Naive thymus-derived CD8-positive, alpha-beta T cell (primary cell): ENCODE measurements at regions not wholly inside any gene's neighbourhood (a gene's known extent, or its start where the extent isn't known, plus 50 kb on each side); places are given as distances from the start of the nearest gene placed in this dataset.

ENCODE experiments used
- ATAC-seq, 2 donors: fragments of 150-1000 bp; cut with Tn5 transposase in 1 of 2; sonication (Bioruptor Pico), chemical (Tn5 transposase) in 1 of 2; 1 replicate in 1 of 2; 2 replicates in 1 of 2; pipeline ENCODE4 v1.10.0; 2021; ENCODE audit warnings: mild to moderate bottlenecking in 2 of 2, moderate library complexity in 2 of 2
- POLR2A ChIA-PET: fragments of 350-600 bp; sonication (Branson Sonifier 250); formaldehyde crosslinking; loops from one replicate; lab custom pipeline; 2021; ENCODE audit warnings: antibody characterized with exemption; lab: Charles Lee
- DNase-seq, 10 donors: peaks; one replicate each; pipeline versions ENCODE4 v3.0.0 to v3.0.0-alpha.2; 2020 to 2022
- H3K27ac Mint-ChIP-seq, 10 donors: one replicate each; pipeline ENCODE4 v1.8.0; 2020 to 2022; ENCODE audit warnings: mild to moderate bottlenecking in 10 of 10, mixed read lengths in 10 of 10, moderate library complexity in 4 of 10, inconsistent platforms in 1 of 10
- H3K27me3 Mint-ChIP-seq, 5 donors: one replicate each; pipeline ENCODE4 v1.8.0; 2021 to 2022; ENCODE audit warnings: mixed read lengths in 5 of 5
- H3K36me3 Mint-ChIP-seq, 3 donors: one replicate each; pipeline ENCODE4 v1.8.0; 2020 to 2022; ENCODE audit warnings: mixed read lengths in 3 of 3, mild to moderate bottlenecking in 2 of 3, inconsistent platforms in 1 of 3
- H3K4me1 Mint-ChIP-seq, 4 donors: one replicate each; pipeline ENCODE4 v1.8.0; 2021 to 2022; ENCODE audit warnings: mixed read lengths in 4 of 4
- H3K4me3 Mint-ChIP-seq, 10 donors: one replicate each; pipeline ENCODE4 v1.8.0; 2020 to 2022; ENCODE audit warnings: mild to moderate bottlenecking in 10 of 10, mixed read lengths in 10 of 10, moderate library complexity in 6 of 10, inconsistent platforms in 1 of 10
- H3K9me3 Mint-ChIP-seq, 9 donors: one replicate each; pipeline ENCODE4 v1.8.0; 2020 to 2022; ENCODE audit warnings: mixed read lengths in 9 of 9, mild to moderate bottlenecking in 3 of 9, inconsistent platforms in 1 of 9, moderate library complexity in 1 of 9

DNA sequence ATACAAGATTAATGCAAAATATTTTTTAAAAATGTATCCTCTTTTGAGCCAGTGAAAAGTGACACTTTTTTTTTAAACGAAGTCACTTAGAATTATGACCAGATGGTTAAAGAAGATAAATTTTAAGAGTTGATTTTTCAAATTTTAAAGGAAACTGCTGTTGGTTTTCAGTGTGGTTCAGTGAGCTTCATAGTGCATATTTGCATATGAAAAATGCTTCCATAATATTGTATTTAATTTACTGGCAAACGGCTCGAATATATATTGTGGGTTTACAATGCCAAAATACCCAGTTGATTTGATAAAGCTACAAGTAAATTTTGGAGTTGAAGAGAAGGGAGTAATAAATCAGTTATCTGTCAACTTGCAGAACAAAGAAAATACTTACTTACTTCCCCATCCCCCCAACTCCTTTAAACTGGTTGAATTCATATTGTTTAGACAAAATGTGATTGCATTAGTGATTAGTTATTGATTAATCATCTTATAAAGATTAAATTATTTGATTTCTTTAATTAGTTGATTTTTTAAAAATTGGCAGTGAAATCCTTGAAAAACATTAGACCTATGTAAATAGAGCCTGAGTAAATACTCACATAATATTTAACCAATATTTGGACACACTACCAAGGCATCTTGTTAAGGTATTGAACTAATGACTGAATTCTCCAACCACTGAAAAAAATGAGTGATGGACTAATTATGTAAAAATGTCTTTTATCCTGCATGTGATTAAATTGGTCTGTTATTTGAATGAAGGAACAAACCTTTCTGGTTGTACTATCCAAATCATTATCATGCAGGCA lies 122.8 kb upstream of the APP start:
- H3K27ac Mint-ChIP-seq, result no peak overlapping the region
- ATAC-seq (no peak), DNase-seq (no peak)
- peaks cover 0 to 9% (median 0%) of the 10 kb centered on the region in 3 donors for H3K36me3 Mint-ChIP-seq
- H3K27me3 Mint-ChIP-seq, result peaks cover 0 to 5% (median under 1%) of the 10 kb centered on the region in 5 donors
- no peak overlapping the region for H3K4me3 Mint-ChIP-seq
- peaks cover 6 to 23% (median 14%) of the 10 kb centered on the region in 9 donors for H3K9me3 Mint-ChIP-seq
- POLR2A ChIA-PET, result no interaction called here
- no peaks in the 10 kb centered on the region for H3K4me1 Mint-ChIP-seq

DNA sequence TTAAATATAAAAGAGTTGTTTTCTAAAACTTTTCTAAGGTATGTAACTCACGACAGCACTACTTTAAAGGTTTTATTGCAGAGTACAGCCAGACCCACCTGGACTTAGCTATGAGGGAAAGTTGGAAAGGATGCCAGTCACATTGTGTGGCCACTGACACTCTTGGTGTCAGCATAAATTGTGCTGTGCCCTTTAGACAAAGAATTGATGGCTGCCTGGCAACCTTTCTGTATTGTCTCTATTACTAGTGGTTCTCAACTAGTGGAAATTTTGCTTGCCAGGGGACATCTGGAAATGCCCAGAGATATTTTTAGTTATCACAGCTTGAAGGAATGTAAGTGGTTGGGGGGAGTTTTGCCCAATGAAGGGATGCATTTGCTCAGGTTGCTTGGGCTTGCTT lies 117.5 kb upstream of the APP start:
- Mint-ChIP-seq H3K27ac (no peak overlapping the region), H3K4me1 (peaks cover 0 to 1% (median 0%) of the 10 kb centered on the region in 4 donors), H3K9me3 (peaks cover 0 to 2% (median 0%) of the 10 kb centered on the region in 9 donors), H3K4me3 (no peak overlapping the region), H3K27me3 (peaks cover 0 to 12% (median 5%) of the 10 kb centered on the region in 5 donors), H3K36me3 (no peaks in the 10 kb centered on the region)
- ATAC-seq, result no peak
- no peak for DNase-seq
- POLR2A ChIA-PET, result no interaction called here

GRCh38 chr21:26284531-26284930 lies 114.0 kb upstream of the APP start:
- no peak for DNase-seq
- Mint-ChIP-seq H3K27ac (no peak overlapping the region), H3K4me3 (no peak overlapping the region), H3K27me3 (peaks cover 0 to 14% (median 6%) of the 10 kb centered on the region in 5 donors), H3K9me3 (peaks cover 0 to 4% (median 0%) of the 10 kb centered on the region in 9 donors), H3K4me1 (peaks cover 0 to 3% (median 0%) of the 10 kb centered on the region in 4 donors), H3K36me3 (no peaks in the 10 kb centered on the region)
- no peak for ATAC-seq
- POLR2A ChIA-PET, result no interaction called here

DNA sequence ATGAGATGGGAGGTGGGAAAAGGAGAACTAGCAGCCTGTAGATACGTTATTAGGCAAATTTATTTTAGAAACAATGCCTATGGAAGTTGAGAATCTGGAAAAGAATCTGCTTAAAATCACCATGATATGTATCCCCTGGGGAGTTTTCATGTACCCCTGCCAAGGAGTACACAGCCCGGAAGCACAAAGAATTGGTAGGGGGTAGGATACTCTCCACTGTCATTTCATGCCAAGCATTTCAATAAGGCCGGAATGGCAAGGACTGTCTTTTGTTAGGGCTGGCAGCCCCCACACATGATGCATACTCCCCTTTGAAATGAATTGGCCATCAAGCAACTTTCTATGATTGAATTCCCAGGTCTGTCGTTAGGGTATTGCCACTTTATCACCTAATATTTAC lies 111.5 kb upstream of the APP start:
- ATAC-seq, result no peak
- Mint-ChIP-seq H3K4me1 (peaks cover 0 to 3% (median 0%) of the 10 kb centered on the region in 4 donors), H3K27ac (no peak overlapping the region), H3K36me3 (no peaks in the 10 kb centered on the region), H3K27me3 (peaks cover 0 to 24% (median 6%) of the 10 kb centered on the region in 5 donors), H3K9me3 (peaks cover 0 to 8% (median 1%) of the 10 kb centered on the region in 9 donors), H3K4me3 (no peak overlapping the region)
- POLR2A ChIA-PET, result no interaction called here
- no peak for DNase-seq

GRCh38 chr21:26281506-26281905 lies 110.9 kb upstream of the APP start:
- H3K27ac Mint-ChIP-seq, result no peak overlapping the region
- no peak overlapping the region for H3K4me3 Mint-ChIP-seq
- peaks cover 0 to 11% (median 2%) of the 10 kb centered on the region in 9 donors for H3K9me3 Mint-ChIP-seq
- ATAC-seq (no peak), DNase-seq (no peak)
- POLR2A ChIA-PET, result no interaction called here
- no peaks in the 10 kb centered on the region for H3K36me3 Mint-ChIP-seq
- peaks cover 0 to 24% (median 6%) of the 10 kb centered on the region in 5 donors for H3K27me3 Mint-ChIP-seq
- peaks cover 0 to 3% (median 0%) of the 10 kb centered on the region in 4 donors for H3K4me1 Mint-ChIP-seq

GRCh38 chr21:26280775-26281174 lies 110.2 kb upstream of the APP start:
- POLR2A ChIA-PET, result no interaction called here
- Mint-ChIP-seq H3K9me3 (peaks cover 0 to 12% (median 7%) of the 10 kb centered on the region in 9 donors), H3K36me3 (peaks cover 0 to 3% (median 0%) of the 10 kb centered on the region in 3 donors), H3K27ac (no peak overlapping the region), H3K4me3 (no peak overlapping the region), H3K27me3 (peaks cover 0 to 24% (median 6%) of the 10 kb centered on the region in 5 donors), H3K4me1 (peaks cover 0 to 3% (median 0%) of the 10 kb centered on the region in 4 donors)
- DNase-seq (no peak), ATAC-seq (no peak)

- Mint-ChIP-seq H3K4me3 (no peak overlapping the region), H3K9me3 (peaks cover 0 to 18% (median 13%) of the 10 kb centered on the region in 9 donors), H3K27me3 (peaks cover 0 to 24% (median 6%) of the 10 kb centered on the region in 5 donors), H3K36me3 (peaks cover 0 to 9% (median 0%) of the 10 kb centered on the region in 3 donors), H3K4me1 (peaks cover 0 to 3% (median 0%) of the 10 kb centered on the region in 4 donors), H3K27ac (no peak overlapping the region)
- DNase-seq, result no peak
- no peak for ATAC-seq
- POLR2A ChIA-PET, result no interaction called here
Observed at GRCh38 chr21:26280148-26280547, 109.6 kb upstream of the APP start.

DNA sequence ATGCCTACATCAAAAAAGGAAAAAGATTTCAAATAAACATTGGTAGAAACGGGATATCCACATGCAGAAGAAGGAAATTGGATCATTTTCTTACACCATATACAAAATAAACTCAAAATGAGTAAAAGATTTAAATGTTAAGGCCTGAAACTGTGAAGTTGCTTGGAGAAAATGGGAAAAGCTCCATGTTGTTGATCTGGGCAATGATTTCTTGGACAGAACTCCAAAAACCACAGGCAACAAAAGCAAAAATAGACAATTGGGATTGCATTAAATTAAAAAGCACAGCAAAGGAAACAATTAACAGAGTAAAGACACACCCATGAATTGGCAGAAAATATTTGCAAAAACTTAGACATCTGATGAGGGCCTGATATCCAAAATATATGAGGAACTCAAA lies 105.2 kb upstream of the APP start:
- peaks cover 7 to 54% (median 45%) of the 10 kb centered on the region in 9 donors for H3K9me3 Mint-ChIP-seq
- no peak overlapping the region for H3K27ac Mint-ChIP-seq
- H3K4me3 Mint-ChIP-seq, result no peak overlapping the region
- H3K4me1 Mint-ChIP-seq, result no peaks in the 10 kb centered on the region
- peaks cover 2 to 21% (median 8%) of the 10 kb centered on the region in 5 donors for H3K27me3 Mint-ChIP-seq
- DNase-seq (no peak), ATAC-seq (no peak)
- POLR2A ChIA-PET, result no interaction called here
- H3K36me3 Mint-ChIP-seq, result peaks cover 0 to 49% (median 0%) of the 10 kb centered on the region in 3 donors

GRCh38 chr21:26273686-26274313 lies 103.2 kb upstream of the APP start:
- H3K36me3 Mint-ChIP-seq, result peaks cover 0 to 53% (median 0%) of the 10 kb centered on the region in 3 donors
- POLR2A ChIA-PET, result no interaction called here
- H3K27ac Mint-ChIP-seq, result no peak overlapping the region
- DNase-seq, result no peak
- no peak for ATAC-seq
- peaks cover 7 to 58% (median 48%) of the 10 kb centered on the region in 9 donors for H3K9me3 Mint-ChIP-seq
- H3K4me1 Mint-ChIP-seq, result no peaks in the 10 kb centered on the region
- H3K27me3 Mint-ChIP-seq, result peaks cover 7 to 29% (median 11%) of the 10 kb centered on the region in 5 donors
- no peak overlapping the region for H3K4me3 Mint-ChIP-seq

- ATAC-seq, result no peak
- H3K9me3 Mint-ChIP-seq, result peaks cover 0 to 19% (median 12%) of the 10 kb centered on the region in 9 donors
- DNase-seq, result no peak
- peaks cover 9 to 36% (median 16%) of the 10 kb centered on the region in 5 donors for H3K27me3 Mint-ChIP-seq
- no peaks in the 10 kb centered on the region for H3K4me1 Mint-ChIP-seq
- POLR2A ChIA-PET, result no interaction called here
- no peak overlapping the region for H3K27ac Mint-ChIP-seq
- H3K36me3 Mint-ChIP-seq, result peaks cover 0 to 16% (median 0%) of the 10 kb centered on the region in 3 donors
- no peak overlapping the region for H3K4me3 Mint-ChIP-seq
Observed at GRCh38 chr21:26267389-26267788, 96.8 kb upstream of the APP start.

DNA sequence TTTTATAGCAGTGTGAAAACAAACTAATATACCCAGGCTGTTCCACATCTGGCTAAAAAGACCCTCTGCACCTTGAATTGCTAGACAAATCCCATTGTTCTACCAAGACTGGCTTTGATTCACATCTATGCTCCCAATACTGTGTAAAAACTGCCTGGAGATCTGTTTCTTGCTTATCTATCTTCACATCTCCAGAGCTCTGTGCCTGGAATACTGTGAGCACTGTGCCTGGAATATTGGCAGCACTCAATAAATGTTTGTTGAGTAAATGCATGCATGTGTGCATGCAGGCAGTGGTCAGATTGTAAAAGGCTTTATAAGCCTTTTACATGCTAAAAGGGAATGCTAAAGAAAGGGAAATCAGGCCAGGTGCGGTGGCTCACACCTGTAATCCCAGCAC lies 75.5 kb upstream of the APP start:
- Mint-ChIP-seq H3K4me1 (no peaks in the 10 kb centered on the region), H3K4me3 (no peak overlapping the region), H3K27me3 (peaks cover 2 to 10% (median 9%) of the 10 kb centered on the region in 5 donors), H3K36me3 (no peaks in the 10 kb centered on the region), H3K9me3 (peaks cover 0 to 2% (median 0%) of the 10 kb centered on the region in 9 donors), H3K27ac (no peak overlapping the region)
- POLR2A ChIA-PET, result no interaction called here
- no peak for DNase-seq
- no peak for ATAC-seq

DNA sequence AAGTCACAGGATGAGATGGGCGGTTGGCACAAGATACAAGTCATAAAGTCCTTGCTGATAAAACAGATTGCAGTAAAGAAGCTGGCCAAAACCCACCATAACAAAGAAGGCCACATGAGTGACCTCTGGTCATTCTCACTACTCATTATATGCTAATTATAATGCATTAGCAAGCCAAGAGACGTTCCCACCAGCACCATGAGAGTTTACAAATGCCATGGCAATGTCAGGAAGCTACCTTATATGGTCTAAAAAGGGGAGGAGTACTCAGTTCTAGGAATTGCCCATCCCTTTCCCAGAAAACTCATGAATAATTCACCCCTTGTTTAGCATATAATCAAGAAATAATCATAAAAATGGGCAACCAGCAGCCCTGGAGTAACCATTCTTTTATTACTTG lies 74.9 kb upstream of the APP start:
- POLR2A ChIA-PET, result no interaction called here
- ATAC-seq (no peak), DNase-seq (no peak)
- Mint-ChIP-seq H3K27me3 (peaks cover 0 to 10% (median 9%) of the 10 kb centered on the region in 5 donors), H3K27ac (no peak overlapping the region), H3K4me1 (no peaks in the 10 kb centered on the region), H3K36me3 (no peaks in the 10 kb centered on the region), H3K9me3 (peaks cover 0 to 2% (median 0%) of the 10 kb centered on the region in 9 donors), H3K4me3 (no peak overlapping the region)

DNA sequence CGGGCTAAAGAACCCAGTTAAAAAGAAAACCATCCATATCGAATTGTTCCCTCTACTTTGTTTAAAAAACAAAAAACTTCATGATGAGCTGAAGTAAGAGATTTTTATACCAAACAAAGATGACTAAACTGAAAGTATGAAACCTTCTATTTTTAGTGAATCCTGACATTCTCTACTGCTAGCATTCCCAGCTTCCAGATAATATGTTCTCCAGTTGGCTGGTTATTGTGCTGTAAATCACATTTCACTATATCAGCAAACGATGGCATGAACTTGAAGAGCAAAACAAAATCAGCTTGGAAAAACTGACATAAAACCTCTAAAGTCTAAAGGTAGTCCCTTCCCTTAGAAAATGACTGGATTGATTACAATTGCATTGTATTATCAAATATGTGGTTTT lies 68.1 kb upstream of the APP start:
- Mint-ChIP-seq H3K4me3 (no peak overlapping the region), H3K36me3 (no peaks in the 10 kb centered on the region), H3K4me1 (no peaks in the 10 kb centered on the region), H3K27ac (no peak overlapping the region), H3K9me3 (no peaks in the 10 kb centered on the region), H3K27me3 (no peaks in the 10 kb centered on the region)
- no peak for ATAC-seq
- POLR2A ChIA-PET, result no interaction called here
- DNase-seq, result no peak
